ENCODE measurements at regions not wholly inside any gene's neighbourhood (a gene's known extent, or its start where the extent isn't known, plus 50 kb on each side); places are given as distances from the start of the nearest gene placed in this dataset.

DNA sequence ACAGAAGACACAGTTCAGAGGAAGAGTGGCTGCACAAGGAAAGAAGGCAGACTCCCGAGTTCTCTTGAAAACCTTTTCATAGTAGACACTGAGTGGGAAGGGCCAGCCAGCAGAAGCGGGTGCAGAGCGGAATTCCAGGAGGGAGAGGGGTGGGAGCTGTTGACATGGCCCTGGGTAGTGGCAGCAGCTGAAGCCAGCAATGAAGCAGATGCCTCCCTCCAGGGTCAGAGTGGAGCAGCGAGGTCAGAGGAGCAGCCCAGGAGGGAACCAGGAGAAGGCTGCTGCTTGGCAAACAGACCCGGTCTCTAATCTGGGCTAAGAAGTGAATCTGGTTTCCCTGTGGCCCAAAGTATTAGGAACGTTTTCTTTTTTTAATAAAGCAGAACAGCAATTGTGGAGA lies 73.9 kb upstream of the SPATA13 start:
- TF ChIP-seq, protein P1, sequence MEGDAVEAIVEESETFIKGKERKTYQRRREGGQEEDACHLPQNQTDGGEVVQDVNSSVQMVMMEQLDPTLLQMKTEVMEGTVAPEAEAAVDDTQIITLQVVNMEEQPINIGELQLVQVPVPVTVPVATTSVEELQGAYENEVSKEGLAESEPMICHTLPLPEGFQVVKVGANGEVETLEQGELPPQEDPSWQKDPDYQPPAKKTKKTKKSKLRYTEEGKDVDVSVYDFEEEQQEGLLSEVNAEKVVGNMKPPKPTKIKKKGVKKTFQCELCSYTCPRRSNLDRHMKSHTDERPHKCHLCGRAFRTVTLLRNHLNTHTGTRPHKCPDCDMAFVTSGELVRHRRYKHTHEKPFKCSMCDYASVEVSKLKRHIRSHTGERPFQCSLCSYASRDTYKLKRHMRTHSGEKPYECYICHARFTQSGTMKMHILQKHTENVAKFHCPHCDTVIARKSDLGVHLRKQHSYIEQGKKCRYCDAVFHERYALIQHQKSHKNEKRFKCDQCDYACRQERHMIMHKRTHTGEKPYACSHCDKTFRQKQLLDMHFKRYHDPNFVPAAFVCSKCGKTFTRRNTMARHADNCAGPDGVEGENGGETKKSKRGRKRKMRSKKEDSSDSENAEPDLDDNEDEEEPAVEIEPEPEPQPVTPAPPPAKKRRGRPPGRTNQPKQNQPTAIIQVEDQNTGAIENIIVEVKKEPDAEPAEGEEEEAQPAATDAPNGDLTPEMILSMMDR (conservative IDR thresholded peaks at IDR 0.05; ENCODE audit: low read length): no peak
- TF ChIP-seq EZH2phosphoT487 (IDR thresholded peaks at IDR 0.05; ENCODE audit: borderline replicate concordance): no peak

Data from Loucy (cell line).